SU-DHL-6 (cell line): ENCODE measurements at regions not wholly inside any gene's neighbourhood (a gene's known extent, or its start where the extent isn't known, plus 50 kb on each side); places are given as distances from the start of the nearest gene placed in this dataset.

Experiments used
- H2AFZ ChIP-seq: fragments of 200-600 bp; sonication (generic); 2 replicates; pipeline ENCODE4 v1.6.1; 2014; ENCODE audit warnings: low read depth, mild to moderate bottlenecking, moderate library complexity, mixed read lengths, antibody characterized with exemption, low read length; ENCODE audit not compliant: severe bottlenecking
- H3F3A ChIP-seq: fragments of 200-600 bp; shearing (Covaris generic); 2 replicates; pipeline ENCODE4 v1.6.0; 2016; ENCODE audit warnings: antibody characterized with exemption, mild to moderate bottlenecking; ENCODE audit not compliant: insufficient read depth
- H3K27ac ChIP-seq: fragments of 200-600 bp; sonication (generic); 2 replicates; pipeline ENCODE4 v1.5.1; 2016; ENCODE audit warnings: low read depth, mild to moderate bottlenecking, low read length, moderate library complexity, mixed read lengths
- H3K27me3 ChIP-seq: fragments of 200-600 bp; sonication (generic), shearing (Covaris generic); 2 replicates; pipeline ENCODE4 v1.6.0; 2014; ENCODE audit warnings: mild to moderate bottlenecking, low read length
- H3K36me3 ChIP-seq: fragments of 200-600 bp; sonication (generic); 2 replicates; pipeline ENCODE4 v1.6.1; 2014; ENCODE audit warnings: mild to moderate bottlenecking, low read length, mixed read lengths
- H3K4me2 ChIP-seq: fragments of 300-600, 200-600 bp; shearing (Covaris generic), sonication (generic); 2 replicates; pipeline ENCODE4 v1.6.0; 2014; ENCODE audit warnings: low read length, low read depth, mild to moderate bottlenecking; ENCODE audit not compliant: poor library complexity, severe bottlenecking
- H3K4me3 ChIP-seq: fragments of 200-600 bp; sonication (generic); 2 replicates; pipeline ENCODE4 v1.5.1; 2014; ENCODE audit warnings: antibody characterized with exemption, low read length, mild to moderate bottlenecking, mixed read lengths; ENCODE audit not compliant: insufficient read depth, poor library complexity, severe bottlenecking
- H3K79me2 ChIP-seq: fragments of 200-600 bp; sonication (generic); 2 replicates; pipeline ENCODE4 v1.6.1; 2014; ENCODE audit warnings: mild to moderate bottlenecking, low read length, moderate library complexity; ENCODE audit not compliant: insufficient read depth
- H3K9ac ChIP-seq: fragments of 200-600 bp; sonication (generic); 2 replicates; pipeline ENCODE4 v1.7.0; 2014; ENCODE audit warnings: mild to moderate bottlenecking, low read length
- H3K9me2 ChIP-seq: fragments of 200-600 bp; sonication (generic); replicated peaks from 2 replicates; pipeline ENCODE4 v1.6.1; 2014; ENCODE audit warnings: low read length; ENCODE audit not compliant: insufficient read depth
- H3K9me3 ChIP-seq: fragments of 200-600 bp; sonication (generic); 2 replicates; pipeline ENCODE4 v1.6.1; 2014; ENCODE audit warnings: low read length, mixed read lengths; ENCODE audit not compliant: insufficient read depth
- H4K20me1 ChIP-seq: fragments of 200-600 bp; sonication (generic); 2 replicates; pipeline ENCODE4 v1.6.1; 2014; ENCODE audit warnings: low read depth, mild to moderate bottlenecking, antibody characterized with exemption, low read length, moderate library complexity, mixed read lengths
- CTCF ChIP-seq: fragments of 200-600 bp; sonication (generic); IDR thresholded peaks from one replicate; pipeline ENCODE4 v1.5.1; 2017; ENCODE audit warnings: antibody characterized with exemption, mild to moderate bottlenecking, low read length, moderate library complexity; ENCODE audit not compliant: insufficient read depth, poor library complexity, severe bottlenecking
- EZH2phosphoT487 ChIP-seq: fragments of 200-600 bp; sonication (generic), shearing (Covaris generic); conservative IDR thresholded peaks from 2 replicates; pipeline ENCODE4 v1.6.1; 2018; ENCODE audit warnings: mild to moderate bottlenecking, antibody characterized with exemption, low read length, moderate library complexity, mixed read lengths

- H3K27ac ChIP-seq, result no peak overlapping the region
- no peaks in the 10 kb centered on the region for H3K27me3 ChIP-seq
- H3K9me3 ChIP-seq, result no peaks in the 10 kb centered on the region
- TF ChIP-seq EZH2phosphoT487, result no peak
- no peak for TF ChIP-seq CTCF
- H3K9ac ChIP-seq, result no peak overlapping the region
- no peaks in the 10 kb centered on the region for H4K20me1 ChIP-seq
- no peak overlapping the region for H3K4me3 ChIP-seq
- H3K79me2 ChIP-seq, result no peaks in the 10 kb centered on the region
- H2AFZ ChIP-seq, result no peak overlapping the region
- no peaks in the 10 kb centered on the region for H3K9me2 ChIP-seq
- H3K36me3 ChIP-seq, result no peaks in the 10 kb centered on the region
- no peaks in the 10 kb centered on the region for H3F3A ChIP-seq
- H3K4me2 ChIP-seq, result no peak overlapping the region
Observed at GRCh38 chr3:24986612-24987011, 441.5 kb upstream of the RARB start.

GRCh38 chr3:24999357-24999756, 428.7 kb upstream of the RARB start:
- H3F3A ChIP-seq, result no peaks in the 10 kb centered on the region
- H3K9me3 ChIP-seq, result no peaks in the 10 kb centered on the region
- no peak overlapping the region for H3K9ac ChIP-seq
- H3K4me3 ChIP-seq, result no peak overlapping the region
- H4K20me1 ChIP-seq, result no peaks in the 10 kb centered on the region
- TF ChIP-seq CTCF (no peak), EZH2phosphoT487 (no peak)
- no peaks in the 10 kb centered on the region for H3K36me3 ChIP-seq
- no peaks in the 10 kb centered on the region for H3K9me2 ChIP-seq
- no peak overlapping the region for H3K27ac ChIP-seq
- no peak overlapping the region for H2AFZ ChIP-seq
- no peaks in the 10 kb centered on the region for H3K79me2 ChIP-seq
- H3K4me2 ChIP-seq, result no peak overlapping the region
- no peaks in the 10 kb centered on the region for H3K27me3 ChIP-seq

- Histone ChIP-seq H3F3A (no peaks in the 10 kb centered on the region), H3K79me2 (no peaks in the 10 kb centered on the region), H3K4me2 (no peak overlapping the region), H3K9me3 (no peaks in the 10 kb centered on the region), H3K9ac (no peak overlapping the region), H3K27ac (no peak overlapping the region), H3K27me3 (no peaks in the 10 kb centered on the region), H3K36me3 (no peaks in the 10 kb centered on the region), H4K20me1 (no peaks in the 10 kb centered on the region), H3K4me3 (no peak overlapping the region), H3K9me2 (no peaks in the 10 kb centered on the region), H2AFZ (no peak overlapping the region)
- TF ChIP-seq CTCF (no peak), EZH2phosphoT487 (no peak)
Observed at GRCh38 chr3:25000971-25001591, 427.0 kb upstream of the RARB start.
